ENCODE measurements at regions not wholly inside any gene's neighbourhood (a gene's known extent, or its start where the extent isn't known, plus 50 kb on each side); places are given as distances from the start of the nearest gene placed in this dataset.

GRCh38 chr9:1173993-1174392 lies 123.8 kb downstream of the DMRT2 start:
- no peak for TF ChIP-seq GATA2 (IDR thresholded peaks at IDR 0.05; ENCODE audit: low read depth, low read length)
- no peak for TF ChIP-seq GATA3 (IDR thresholded peaks at IDR 0.05; ENCODE audit: low read depth, low read length)
